ENCODE measurements at regions not wholly inside any gene's neighbourhood (a gene's known extent, or its start where the extent isn't known, plus 50 kb on each side); places are given as distances from the start of the nearest gene placed in this dataset.

DNA sequence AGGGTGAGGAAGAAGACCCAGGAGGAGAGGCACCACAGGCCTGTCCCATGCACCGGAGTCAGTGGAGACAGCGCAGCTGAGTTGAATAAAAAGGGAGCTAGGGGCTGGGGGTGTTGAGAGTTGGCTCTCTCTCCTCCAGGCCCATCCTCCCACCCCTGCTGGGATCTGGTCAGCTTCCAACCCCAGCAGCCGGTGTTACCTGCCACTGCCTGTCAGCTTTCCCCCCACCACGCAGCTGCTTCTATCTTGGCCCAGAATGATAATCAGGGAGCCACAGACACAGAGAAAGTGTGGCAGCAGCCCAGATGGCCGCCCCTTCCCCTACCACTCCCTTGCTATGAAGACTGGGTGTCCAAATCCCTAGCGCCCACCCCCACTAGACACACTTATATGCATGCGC, 120.6 kb upstream of the RPL38 start:
- TF ChIP-seq EZH2 (IDR thresholded peaks at IDR 0.05) (no peak), POLR2AphosphoS5 (IDR thresholded peaks at IDR 0.05; ENCODE audit: borderline replicate concordance, low read depth, low read length) (no peak)

All from SK-N-MC (cell line).